EL (cell line): ENCODE measurements at regions not wholly inside any gene's neighbourhood (a gene's known extent, or its start where the extent isn't known, plus 50 kb on each side); places are given as distances from the start of the nearest gene placed in this dataset.
"Not testable (repeated sequence)": the region's sequence is repeated elsewhere in the genome, so short reads cannot be mapped to it uniquely, and the experiment has no call there.

Experiments used
- DNase-seq: peaks from one replicate; pipeline ENCODE4 v3.0.0-alpha.2; 2016

DNA sequence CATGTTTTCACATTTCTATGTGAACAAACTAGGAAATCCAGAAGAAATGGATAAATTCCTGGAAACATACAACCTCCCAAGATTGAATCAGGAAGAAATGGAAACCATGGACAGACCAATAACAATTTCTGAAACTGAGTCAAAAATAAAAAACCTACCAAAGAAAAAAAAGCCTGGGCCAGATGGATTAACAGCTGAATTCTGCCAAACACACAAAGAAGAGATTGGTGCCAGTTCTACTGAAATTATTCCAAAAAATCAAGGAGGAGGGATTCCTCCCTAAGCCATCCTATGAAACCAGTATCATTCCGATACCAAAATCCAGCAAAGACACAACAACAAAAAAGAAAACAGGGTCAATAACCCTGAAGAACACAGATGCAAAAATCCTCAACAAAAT, 166.9 kb upstream of the FBXL7 start:
- no peak for DNase-seq

DNA sequence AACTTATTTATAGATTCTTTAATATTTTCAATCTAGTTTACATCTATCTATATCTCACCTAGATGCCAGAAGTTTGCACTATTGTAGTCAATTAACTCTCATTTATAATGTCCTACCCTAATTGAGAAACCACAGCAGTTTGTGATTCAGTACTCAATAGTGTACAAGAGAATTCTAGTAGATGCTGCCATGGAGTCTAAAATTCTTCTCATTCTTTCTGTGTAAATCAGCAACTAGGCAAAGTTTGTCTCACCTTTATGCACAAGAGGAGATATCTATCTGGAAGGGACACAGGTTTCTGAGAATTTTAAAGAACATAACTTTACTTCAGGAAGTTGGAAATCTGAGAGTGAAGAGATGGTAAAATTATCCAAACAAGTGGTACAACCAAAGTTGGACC, 173.0 kb upstream of the FBXL7 start:
- no peak for DNase-seq

DNA sequence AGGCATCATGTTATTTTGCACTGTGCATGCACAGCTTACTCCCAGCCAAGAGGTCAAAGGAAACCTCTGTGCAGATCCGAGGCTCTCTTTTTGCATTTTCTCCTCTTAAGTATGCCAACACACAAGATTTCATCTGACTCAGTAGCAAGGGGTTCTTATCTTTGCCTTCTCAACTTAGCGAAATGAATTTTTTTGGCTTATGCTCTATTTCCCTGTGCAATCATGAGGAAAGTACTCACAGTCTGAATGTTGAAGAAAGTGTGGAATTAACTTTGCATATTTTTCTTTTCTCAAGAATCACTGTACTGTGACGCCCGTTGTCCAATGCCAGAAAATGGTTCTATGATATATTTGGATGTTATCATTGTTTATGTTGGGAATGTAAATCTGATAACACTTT, 173.5 kb upstream of the FBXL7 start:
- DNase-seq: no peak

DNA sequence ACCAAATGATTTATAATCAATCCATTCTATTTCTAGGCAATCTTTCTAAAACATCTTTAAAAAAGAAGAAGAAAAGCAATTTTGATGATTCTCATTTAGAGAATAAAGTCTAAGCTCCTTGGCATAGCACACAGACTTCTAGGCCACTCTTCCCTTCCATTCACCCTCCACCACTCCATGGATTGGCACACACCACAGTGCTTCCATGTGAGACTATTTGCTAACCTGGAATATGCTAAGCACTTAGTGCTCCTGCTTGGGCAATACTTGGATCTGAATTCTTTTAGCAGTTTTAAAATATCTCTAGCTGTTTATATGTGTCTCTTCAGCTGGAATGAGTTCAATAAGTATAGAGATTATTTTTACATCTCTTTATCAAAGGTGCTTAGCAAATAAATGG, 177.6 kb upstream of the FBXL7 start:
- DNase-seq: no peak

DNA sequence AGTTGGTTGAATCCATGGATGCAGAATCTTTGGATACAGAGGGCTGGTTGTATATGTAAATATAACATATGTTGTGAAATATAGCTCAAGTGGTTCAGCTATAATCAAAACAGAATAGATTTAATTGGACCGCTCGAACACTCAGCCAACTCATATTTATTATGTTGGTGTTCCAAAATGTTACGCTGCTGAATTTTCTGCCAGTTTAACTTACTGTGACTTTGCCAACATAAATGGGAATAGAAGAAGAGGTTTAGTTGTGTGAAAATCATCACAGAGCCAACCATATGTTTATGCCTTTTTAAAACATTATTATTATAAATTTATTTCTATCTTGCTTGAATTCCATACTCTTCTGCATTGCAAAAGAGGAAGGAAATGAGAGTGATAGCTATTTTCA, 178.2 kb upstream of the FBXL7 start:
- DNase-seq: no peak

DNA sequence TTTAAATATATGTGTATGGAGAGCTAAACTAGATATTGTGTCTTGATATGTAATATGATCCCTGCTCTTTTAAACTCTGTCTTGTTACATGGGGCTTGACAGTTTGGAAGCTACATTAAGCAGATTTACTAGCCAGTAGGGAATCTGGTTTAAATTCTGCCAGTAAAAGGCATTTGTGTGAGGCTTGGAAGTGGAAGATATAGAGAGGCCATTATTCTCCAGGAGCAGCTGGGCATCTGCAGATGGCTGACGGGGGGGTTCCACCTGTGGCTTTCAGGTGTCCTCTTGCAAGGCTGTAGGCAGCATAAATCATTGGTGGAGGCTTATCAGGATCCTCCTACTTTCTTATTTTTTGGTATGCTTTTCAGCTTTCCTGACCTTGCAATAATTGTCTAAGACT, 179.1 kb upstream of the FBXL7 start:
- no peak for DNase-seq

DNA sequence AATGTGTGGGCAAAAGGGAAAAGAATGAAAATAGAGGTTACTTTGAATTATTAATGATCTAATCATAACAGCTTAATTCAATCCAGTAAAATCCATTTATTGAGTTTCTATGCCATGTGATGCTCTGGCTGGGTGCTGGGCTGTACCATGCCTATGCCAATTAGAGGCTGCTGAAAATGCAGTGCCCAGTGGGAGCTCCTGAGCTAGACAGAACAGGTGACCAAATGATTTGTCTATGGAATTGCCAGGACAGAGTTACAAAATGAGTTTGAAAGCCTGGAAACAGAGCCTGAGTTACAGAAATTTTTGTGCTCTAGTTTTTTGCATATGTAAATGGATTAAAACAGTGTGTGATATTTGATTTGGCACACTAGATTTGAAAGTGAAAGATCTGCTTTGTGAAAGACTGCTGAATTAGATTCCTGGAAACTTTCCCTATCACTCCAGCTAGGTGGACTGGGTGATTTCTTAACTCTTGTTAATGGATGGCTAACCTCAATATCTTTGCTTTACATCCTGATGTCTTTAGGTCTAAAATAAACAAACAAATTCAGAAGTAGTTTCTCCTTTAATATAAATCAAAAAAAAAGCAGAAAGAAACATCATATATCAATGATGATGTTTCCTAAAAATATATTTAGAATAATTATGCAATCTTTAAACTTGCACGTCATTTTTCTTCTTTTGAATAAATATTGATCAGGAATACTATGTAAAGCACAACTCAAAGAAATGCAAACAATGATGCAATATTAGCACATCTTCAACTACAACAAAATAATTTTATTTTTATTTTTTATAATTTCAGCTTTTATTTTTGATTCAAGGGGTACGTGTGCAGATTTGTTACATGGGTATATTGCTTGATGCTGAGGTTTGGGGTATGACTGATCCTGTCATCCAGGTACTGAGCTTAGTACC, 194.8 kb upstream of the FBXL7 start:
- no peak for DNase-seq

DNA sequence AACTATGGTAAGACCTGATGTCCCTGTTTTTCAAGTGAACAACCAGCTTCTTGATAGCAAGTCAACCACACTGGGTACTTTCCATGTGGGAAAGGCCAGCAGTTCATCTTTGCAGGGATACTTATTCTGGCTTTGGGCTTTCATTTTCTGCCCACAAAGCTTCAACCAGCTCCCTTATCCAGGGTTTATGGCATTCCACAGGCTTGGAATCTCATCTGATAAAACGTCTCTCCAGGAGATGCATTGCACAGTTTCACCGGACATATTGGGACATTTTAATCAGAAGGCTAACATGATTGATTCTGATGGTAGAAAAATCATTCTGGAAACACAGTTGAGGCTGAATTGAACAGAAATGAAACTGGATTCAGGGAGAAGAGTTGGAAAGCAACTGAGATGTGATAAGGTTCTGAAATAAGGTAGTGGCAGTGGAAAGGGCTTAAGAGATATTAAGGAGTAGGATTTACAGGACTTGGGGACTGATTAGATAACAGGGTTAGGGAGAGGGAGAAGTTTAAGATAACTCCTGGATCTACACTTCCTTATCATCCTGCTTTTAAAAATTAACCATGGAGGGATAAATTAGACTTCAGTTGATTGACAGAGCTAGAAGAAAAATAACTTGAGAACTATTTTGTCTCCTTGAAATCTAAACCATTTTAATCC, 195.8 kb upstream of the FBXL7 start:
- no peak for DNase-seq

DNA sequence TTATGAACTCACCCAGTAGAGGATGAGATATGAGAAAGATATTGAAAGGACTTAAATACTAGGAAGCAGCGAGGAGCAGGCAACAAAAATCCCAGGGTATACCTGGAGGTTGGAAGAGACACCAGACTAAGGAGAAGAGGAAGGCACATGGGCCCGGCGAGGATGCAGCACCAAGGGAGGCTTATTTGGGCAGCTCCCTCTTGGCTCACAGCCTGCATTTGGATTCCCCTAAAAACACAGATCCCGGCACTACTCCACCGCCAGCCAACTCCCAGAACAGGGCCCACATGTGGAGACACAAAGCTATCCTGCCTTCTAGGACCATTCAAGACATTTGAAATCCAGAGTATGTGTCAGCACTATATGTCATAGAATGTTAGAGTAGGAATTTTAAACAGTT, 199.8 kb upstream of the FBXL7 start:
- no peak for DNase-seq

DNA sequence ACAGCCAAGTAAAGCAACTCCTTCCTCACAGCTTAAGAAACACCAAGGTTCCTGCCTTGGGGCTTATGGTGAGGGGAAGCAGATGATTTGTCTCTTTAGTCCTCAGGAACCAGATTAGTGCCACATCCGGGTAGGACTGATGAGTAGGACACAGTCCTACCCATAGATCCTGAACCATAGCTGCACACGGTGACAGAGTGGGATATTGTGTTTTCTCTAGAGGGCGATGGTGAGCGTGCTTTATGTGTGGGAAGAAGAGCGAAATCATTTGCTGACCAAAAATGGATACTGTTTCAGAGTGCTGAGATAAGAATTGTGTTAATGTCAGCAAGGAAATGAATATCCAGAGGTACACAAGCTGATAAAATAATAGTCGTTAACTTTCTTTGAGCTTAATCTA, 209.0 kb upstream of the FBXL7 start:
- no peak for DNase-seq

DNA sequence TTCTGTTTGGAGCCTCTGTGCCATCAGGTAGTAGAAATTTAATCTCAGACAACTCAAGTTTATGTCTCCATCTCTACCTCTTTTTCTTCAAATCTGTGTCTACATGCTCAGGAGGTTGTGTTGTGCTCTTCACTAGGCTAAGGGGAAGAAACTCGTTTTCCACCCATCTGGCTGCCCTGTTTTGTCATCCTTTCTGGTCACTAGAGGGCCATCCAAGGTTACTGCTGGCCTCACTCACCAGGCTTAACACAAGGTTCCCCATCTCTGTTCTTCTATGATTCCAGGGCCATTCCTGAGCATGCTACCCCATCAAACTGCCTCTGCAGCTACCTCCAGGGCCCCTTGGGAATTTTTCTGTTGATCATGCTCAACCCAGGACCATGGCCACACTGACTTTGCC, 213.3 kb upstream of the FBXL7 start:
- no peak for DNase-seq

DNA sequence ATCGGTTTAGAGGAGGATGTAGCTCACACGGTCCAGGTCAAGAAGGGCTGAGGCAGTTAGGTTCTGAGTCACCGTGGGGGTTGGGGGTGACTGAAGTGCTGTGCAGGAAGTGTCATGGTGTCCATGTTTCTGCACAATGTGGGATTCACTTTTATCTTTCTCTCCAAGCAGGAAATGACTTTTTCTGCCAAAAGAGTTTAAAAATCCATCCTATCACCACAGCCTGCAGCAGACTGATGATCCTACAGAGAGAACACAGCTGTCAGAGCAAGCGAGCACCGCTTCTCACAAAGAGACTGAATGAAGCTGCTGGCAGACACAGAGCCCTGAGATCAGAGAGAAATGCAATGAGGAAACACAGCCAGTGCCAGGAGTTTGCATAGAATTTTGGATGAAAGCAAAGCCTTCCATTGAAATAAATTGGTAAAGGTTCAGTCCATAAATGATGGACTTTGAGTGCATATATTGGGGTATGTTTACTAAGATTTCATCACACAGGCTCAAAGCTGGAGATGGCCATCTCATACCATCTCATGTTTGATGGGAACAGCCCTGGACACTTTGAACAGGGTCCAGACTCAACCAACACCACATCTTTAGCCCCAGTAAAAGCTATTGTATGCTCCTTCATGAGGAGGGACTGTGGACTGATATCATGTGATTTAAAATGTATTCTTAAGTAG, 213.9 kb upstream of the FBXL7 start:
- peak; percentile 83 for DNase-seq

DNA sequence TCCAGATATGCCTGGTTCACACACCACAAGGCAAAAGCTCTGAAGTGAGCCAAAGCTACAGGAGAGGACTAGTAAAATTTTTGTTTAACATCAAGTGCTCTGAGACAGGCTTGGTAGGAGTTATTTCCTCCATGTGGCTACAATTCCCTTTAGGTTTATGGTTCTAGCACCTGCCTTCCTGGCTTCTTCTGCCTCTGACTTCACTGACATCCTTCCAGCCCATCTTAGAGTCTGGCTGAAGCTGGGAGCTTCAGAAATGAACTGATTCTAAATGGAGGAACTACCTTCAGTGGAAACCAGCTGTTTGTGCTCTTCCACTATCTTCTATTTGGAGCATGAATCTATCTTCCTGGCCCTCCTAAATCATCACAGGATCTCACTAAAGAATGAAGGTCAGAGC, 215.3 kb upstream of the FBXL7 start:
- DNase-seq: no peak

DNA sequence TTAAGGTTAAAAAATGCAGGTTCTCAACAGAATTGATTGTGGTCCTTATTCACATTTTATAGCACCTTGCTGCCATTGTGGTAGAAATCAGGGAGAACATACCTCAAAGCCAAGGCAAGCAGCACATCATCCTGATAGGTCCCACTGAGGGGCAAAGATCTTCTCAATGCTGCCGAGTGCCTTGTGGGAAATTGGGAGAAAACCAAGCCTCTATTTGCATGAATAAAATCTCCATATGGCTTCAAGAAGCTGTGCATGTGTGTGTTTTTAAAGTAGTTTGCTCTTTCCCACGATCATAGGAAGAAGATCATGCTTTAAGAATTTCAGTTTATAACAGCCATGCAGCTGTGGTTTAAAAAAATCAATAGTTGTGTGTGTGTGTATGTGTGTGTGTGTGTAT, 216.9 kb upstream of the FBXL7 start:
- DNase-seq: no peak

DNA sequence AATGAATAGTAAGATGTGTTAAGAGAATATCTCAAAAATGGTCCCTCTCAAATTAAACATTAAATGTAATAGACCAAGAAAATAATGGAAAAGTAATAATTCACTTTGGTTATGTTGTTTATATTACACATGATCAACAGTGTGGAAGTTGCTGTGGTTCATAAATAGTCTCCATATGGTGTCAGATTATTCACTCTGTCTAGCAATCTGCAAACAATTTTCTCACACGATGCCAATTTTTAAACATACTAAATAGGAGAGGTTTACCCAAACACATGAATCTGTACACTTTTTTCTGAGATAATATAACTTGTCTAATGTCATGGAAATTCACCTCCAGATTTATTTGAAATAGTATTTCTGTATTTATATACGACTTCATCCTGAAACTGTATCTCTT, 217.4 kb upstream of the FBXL7 start:
- no peak for DNase-seq

DNA sequence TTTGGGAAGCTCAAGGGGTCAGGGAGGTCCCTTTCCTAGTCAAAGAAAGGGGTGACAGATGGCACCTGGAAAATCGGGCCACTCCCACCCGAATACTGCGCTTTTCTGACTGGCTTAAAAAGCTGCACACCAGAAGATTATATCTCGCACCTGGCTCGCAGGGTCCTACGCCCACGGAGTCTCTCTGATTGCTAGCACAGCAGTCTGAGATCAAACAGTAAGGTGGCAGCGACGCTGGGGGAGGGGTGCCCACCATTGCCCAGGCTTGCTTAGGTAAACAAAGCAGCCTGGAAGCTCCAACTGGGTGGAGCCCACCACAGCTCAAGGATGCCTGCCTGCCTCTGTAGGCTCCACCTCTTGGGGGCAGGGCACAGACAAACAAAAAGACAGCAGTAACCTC, 228.4 kb upstream of the FBXL7 start:
- not testable (repeated sequence) for DNase-seq

DNA sequence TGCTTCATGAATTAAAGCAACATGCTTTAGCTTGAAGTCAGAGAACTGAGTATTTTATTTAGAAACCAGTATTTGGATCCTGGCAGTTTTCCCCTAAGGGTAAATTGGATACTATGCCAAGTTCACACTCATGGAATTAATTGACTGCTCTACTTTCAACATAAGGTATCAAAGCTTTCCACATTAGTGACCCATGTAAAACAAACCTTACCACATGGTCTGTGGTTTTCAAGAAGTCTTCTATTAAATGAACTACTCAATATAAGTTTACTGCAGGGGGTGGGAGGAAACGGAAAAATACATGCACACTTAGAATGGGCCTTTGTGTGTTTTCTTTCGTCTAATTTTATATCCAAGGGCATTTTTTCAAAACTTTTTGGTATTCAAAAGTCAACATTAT, 232.0 kb upstream of the FBXL7 start:
- no peak for DNase-seq

DNA sequence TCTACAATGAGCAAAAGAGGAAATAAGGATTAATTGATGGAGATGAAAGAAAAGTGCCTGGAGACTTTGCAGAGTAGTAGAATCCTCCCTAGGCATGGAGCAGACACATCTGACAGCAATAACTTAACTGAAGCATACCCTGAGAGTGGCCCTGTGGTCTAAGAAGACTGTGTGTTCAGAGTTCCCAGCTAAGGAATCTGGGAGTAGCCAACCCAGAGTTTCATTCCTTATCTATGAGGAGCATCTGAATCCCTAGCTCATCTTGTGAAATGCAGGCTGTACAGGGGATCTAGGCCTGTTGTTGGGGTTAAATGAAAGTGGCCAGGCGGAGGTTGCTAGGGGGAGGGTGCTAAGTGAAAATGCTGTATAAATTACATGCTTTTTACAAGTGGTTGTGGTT, 233.1 kb upstream of the FBXL7 start:
- no peak for DNase-seq

DNA sequence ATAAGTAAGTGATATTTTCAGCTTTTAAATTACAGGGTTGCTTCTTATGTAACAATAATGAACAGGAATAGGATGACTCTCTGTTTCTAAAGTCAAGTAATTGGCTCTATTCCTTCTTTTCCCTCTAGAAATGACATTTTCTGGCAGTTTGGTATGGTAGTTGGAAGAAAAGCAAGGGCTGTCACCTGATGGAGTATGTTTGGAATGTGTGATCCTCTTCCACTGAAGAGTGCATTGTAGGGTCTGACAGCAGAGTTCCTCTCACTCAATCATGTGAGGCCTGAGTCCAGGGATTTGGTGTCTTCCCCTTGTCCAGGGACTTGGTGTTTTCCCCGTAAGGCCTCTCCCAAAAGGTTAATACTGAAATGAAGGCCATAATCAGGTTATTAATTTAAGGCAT, 233.8 kb upstream of the FBXL7 start:
- no peak for DNase-seq

DNA sequence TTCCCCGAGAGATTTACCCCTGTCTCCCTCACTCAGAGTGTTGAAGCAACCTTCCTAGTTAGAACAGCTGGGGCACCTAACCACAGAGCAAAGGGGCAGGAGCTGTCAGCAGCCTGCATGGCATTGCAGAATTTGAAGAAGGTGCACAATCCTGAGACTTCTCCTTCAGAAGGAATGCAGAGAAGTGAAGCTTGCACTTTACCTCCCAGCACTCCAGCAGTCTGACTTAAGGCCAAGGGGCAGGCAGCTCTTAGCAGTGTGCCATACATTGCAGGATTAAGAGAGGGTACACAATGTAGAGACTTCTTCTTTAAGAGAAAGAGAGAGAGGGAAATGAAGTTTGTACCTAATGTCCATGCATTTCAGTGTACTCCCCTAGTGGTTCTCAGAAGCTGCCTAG, 236.0 kb upstream of the FBXL7 start:
- DNase-seq: no peak

DNA sequence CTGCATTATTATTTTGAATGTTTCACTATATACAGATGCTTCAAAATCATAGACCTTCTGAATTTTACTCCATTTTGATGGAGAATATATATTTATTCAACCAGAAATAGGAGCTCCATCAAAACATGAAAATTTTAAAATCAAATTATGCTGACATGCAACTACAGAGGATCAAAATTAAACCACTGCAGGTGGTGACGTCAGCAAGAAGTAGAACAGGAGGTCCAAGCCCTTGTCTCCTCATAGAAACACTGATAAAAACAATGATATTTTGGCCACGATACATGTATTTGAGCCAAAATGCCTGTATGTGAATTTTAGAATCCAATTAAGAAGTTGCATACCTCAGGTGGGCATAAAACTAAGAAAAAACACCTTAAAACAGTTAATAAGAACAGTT, 236.6 kb upstream of the FBXL7 start:
- DNase-seq: no peak

DNA sequence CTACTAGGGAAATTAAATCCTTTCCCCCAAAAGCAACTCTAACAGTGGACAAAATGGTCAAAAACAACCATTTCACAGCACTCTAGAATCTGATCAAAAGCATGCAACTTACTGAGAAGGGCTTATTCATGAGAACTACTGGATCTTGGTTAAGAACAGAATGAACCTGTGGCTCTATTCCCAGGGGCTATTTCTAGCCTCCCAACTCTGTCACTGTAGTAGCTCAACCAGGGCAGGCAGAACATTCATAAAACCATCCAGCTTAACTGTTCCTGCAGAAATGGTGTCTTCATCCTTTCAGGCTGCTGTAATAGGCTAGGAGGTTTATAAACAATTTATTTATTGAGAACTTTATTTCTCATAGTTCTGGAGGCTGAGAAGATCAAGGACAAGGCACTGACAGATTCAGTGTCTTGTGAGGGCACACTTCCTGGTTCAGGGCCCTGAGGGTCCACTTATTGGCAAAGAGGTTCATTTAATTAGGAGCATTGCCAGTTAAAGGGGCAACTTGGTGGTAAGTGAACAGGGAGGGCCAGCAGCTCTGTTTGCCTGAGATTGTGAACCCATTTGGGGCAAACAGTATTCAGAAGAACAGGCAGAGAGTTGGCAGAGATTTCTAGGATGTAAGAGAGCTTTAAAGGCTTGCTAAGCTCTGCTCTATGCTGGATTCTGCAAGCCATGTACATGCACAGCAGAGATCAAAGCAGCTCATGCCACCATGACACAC, 238.5 kb upstream of the FBXL7 start:
- no peak for DNase-seq
